ENCODE measurements at regions not wholly inside any gene's neighbourhood (a gene's known extent, or its start where the extent isn't known, plus 50 kb on each side); places are given as distances from the start of the nearest gene placed in this dataset.

DNA sequence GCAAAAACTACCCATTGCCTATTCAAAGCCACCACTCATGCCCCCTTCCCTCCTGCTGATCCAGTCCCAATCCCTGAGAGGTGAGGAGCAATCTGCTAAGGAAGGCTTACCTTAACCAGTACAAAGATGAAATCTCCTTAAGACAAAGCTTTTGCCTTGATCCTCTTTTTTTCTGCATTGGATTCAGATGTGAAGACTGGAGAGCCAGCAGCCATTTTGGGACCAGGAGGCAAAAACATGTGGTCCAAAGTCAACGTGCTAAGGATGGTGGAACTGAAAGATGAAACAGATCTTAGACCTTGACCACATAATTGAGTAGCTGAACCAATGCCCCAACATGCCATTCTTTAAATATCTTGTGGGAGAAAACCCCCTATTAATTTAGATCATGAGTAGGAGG is 171.4 kb downstream of the IRX5 start:
- Histone ChIP-seq H3K4me3 (ENCODE audit: low read depth in 2 of 2, low read length in 1 of 2) (no peak overlapping the region), H3F3A (replicated peaks; ENCODE audit: insufficient read depth) (no peaks in the 10 kb centered on the region), H3K4me2 (no peak overlapping the region), H3K79me2 (ENCODE audit: insufficient read depth) (no peaks in the 10 kb centered on the region), H3K27ac (ENCODE audit: low read depth in 2 of 2, low read length in 1 of 2) (no peak overlapping the region), H3K9me2 (no peaks in the 10 kb centered on the region), H3K27me3 (ENCODE audit: insufficient read depth) (no peaks in the 10 kb centered on the region), H4K20me1 (ENCODE audit: insufficient read depth) (no peaks in the 10 kb centered on the region), H2AFZ (ENCODE audit: low read depth) (no peak overlapping the region), H3K4me1 (ENCODE audit: control insufficient read depth in 1 of 2, insufficient read depth in 2 of 2, low read depth in 1 of 2, low read length in 1 of 2) (no peaks in the 10 kb centered on the region), H3K9me3 (no peaks in the 10 kb centered on the region), H3K36me3 (replicated peaks in 1 of 2; ENCODE audit: control insufficient read depth in 1 of 2, insufficient read depth in 2 of 2, low read length in 1 of 2) (no peaks in the 10 kb centered on the region), H3K9ac (no peak overlapping the region)
- DNase-seq, result no peak
- CTCF ChIA-PET, result interaction anchor here (1.1 to 3.0 kb wide), 4 partner anchors 9 to 221 kb away, joined by 3 to 9 read pairs (median 4); partner anchors contain the start of gene IRX6
- WGBS (ENCODE audit: low lambda C conversion rate), result 12% methylated on average over 1 of the region's 1 CpG
- no peak for TF ChIP-seq FOXJ3 (CRISPR knock-in tag; IDR thresholded peaks at IDR 0.05)
- TF ChIP-seq GABPA (IDR thresholded peaks at IDR 0.05; ENCODE audit: low read depth), result no peak
- TF ChIP-seq, protein P1, sequence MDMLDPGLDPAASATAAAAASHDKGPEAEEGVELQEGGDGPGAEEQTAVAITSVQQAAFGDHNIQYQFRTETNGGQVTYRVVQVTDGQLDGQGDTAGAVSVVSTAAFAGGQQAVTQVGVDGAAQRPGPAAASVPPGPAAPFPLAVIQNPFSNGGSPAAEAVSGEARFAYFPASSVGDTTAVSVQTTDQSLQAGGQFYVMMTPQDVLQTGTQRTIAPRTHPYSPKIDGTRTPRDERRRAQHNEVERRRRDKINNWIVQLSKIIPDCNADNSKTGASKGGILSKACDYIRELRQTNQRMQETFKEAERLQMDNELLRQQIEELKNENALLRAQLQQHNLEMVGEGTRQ (IDR thresholded peaks at IDR 0.05; ENCODE audit: borderline replicate concordance, low read depth, low read length), result no peak
- TF ChIP-seq, protein P2, sequence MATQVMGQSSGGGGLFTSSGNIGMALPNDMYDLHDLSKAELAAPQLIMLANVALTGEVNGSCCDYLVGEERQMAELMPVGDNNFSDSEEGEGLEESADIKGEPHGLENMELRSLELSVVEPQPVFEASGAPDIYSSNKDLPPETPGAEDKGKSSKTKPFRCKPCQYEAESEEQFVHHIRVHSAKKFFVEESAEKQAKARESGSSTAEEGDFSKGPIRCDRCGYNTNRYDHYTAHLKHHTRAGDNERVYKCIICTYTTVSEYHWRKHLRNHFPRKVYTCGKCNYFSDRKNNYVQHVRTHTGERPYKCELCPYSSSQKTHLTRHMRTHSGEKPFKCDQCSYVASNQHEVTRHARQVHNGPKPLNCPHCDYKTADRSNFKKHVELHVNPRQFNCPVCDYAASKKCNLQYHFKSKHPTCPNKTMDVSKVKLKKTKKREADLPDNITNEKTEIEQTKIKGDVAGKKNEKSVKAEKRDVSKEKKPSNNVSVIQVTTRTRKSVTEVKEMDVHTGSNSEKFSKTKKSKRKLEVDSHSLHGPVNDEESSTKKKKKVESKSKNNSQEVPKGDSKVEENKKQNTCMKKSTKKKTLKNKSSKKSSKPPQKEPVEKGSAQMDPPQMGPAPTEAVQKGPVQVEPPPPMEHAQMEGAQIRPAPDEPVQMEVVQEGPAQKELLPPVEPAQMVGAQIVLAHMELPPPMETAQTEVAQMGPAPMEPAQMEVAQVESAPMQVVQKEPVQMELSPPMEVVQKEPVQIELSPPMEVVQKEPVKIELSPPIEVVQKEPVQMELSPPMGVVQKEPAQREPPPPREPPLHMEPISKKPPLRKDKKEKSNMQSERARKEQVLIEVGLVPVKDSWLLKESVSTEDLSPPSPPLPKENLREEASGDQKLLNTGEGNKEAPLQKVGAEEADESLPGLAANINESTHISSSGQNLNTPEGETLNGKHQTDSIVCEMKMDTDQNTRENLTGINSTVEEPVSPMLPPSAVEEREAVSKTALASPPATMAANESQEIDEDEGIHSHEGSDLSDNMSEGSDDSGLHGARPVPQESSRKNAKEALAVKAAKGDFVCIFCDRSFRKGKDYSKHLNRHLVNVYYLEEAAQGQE (IDR thresholded peaks at IDR 0.05; ENCODE audit: low read depth, low read length), result no peak
- TF ChIP-seq GATA2 (CRISPR knock-in tag; IDR thresholded peaks at IDR 0.05), result no peak
- no peak for TF ChIP-seq RXRA (IDR thresholded peaks at IDR 0.05; ENCODE audit: borderline replicate concordance, low read depth)
- TF ChIP-seq TCF12 (IDR thresholded peaks at IDR 0.05), result no peak
- no peak for TF ChIP-seq YY1 (IDR thresholded peaks at IDR 0.05; ENCODE audit: low read depth)
- no peak for TF ChIP-seq EZH2phosphoT487 (IDR thresholded peaks at IDR 0.05; ENCODE audit: borderline replicate concordance, low read depth)
- no peak for TF ChIP-seq RFX5 (IDR thresholded peaks at IDR 0.05; ENCODE audit: low read length)
- no peak for TF ChIP-seq SIN3A (IDR thresholded peaks at IDR 0.05; ENCODE audit: borderline replicate concordance, low read depth, low read length)
- no peak for TF ChIP-seq CHD2 (IDR thresholded peaks at IDR 0.05; ENCODE audit: low read length, partially characterized antibody)
- TF ChIP-seq, protein P3, sequence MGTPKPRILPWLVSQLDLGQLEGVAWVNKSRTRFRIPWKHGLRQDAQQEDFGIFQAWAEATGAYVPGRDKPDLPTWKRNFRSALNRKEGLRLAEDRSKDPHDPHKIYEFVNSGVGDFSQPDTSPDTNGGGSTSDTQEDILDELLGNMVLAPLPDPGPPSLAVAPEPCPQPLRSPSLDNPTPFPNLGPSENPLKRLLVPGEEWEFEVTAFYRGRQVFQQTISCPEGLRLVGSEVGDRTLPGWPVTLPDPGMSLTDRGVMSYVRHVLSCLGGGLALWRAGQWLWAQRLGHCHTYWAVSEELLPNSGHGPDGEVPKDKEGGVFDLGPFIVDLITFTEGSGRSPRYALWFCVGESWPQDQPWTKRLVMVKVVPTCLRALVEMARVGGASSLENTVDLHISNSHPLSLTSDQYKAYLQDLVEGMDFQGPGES (IDR thresholded peaks at IDR 0.05; ENCODE audit: low read depth, low read length), result no peak
- no peak for TF ChIP-seq MXI1 (IDR thresholded peaks at IDR 0.05; ENCODE audit: low read depth, low read length)
- no peak for TF ChIP-seq MEF2A (IDR thresholded peaks at IDR 0.05; ENCODE audit: borderline replicate concordance, low read depth)
- no peak for TF ChIP-seq FOSL2 (IDR thresholded peaks at IDR 0.05; ENCODE audit: borderline replicate concordance, low read depth)
- TF ChIP-seq, protein P4, sequence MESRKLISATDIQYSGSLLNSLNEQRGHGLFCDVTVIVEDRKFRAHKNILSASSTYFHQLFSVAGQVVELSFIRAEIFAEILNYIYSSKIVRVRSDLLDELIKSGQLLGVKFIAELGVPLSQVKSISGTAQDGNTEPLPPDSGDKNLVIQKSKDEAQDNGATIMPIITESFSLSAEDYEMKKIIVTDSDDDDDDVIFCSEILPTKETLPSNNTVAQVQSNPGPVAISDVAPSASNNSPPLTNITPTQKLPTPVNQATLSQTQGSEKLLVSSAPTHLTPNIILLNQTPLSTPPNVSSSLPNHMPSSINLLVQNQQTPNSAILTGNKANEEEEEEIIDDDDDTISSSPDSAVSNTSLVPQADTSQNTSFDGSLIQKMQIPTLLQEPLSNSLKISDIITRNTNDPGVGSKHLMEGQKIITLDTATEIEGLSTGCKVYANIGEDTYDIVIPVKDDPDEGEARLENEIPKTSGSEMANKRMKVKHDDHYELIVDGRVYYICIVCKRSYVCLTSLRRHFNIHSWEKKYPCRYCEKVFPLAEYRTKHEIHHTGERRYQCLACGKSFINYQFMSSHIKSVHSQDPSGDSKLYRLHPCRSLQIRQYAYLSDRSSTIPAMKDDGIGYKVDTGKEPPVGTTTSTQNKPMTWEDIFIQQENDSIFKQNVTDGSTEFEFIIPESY (IDR thresholded peaks at IDR 0.05; ENCODE audit: borderline replicate concordance, low read depth), result no peak
- POLR2A ChIA-PET, result no interaction called here

All from SK-N-SH (cell line).